GM12878 (cell line): ENCODE measurements at regions not wholly inside any gene's neighbourhood (a gene's known extent, or its start where the extent isn't known, plus 50 kb on each side); places are given as distances from the start of the nearest gene placed in this dataset.

Experiments
- CHD2 ChIP-seq: IDR thresholded peaks from 2 replicates; pipeline ENCODE4 v1.6.1; 2011; ENCODE audit warnings: low read depth, low read length, improper control_type of control experiment, borderline replicate concordance
- CREB1 ChIP-seq: IDR thresholded peaks from 2 replicates; pipeline ENCODE4 v1.6.1; 2012; ENCODE audit warnings: low read depth, mild to moderate bottlenecking, inconsistent platforms
- CTCF ChIP-seq, 3 experiments: IDR thresholded peaks in 2 of 3; conservative IDR thresholded peaks in 1 of 3; 2 replicates each; pipeline ENCODE4 v1.5.1; 2011; ENCODE audit warnings: low read depth in 3 of 3, low read length in 3 of 3, mild to moderate bottlenecking in 3 of 3, control low read depth in 2 of 3, moderate library complexity in 2 of 3, inconsistent platforms in 1 of 3, mixed read lengths in 1 of 3; ENCODE audit not compliant: control insufficient read depth in 2 of 3, insufficient read depth in 1 of 3; ENCODE audit errors: extremely low read depth in 1 of 3
- GABPA ChIP-seq: IDR thresholded peaks from 2 replicates; pipeline ENCODE4 v1.6.1; 2014; ENCODE audit warnings: antibody characterized with exemption, low read depth, mild to moderate bottlenecking, inconsistent platforms
- HSF1 ChIP-seq: fragments of 150-350 bp; IDR thresholded peaks from 2 replicates; pipeline ENCODE4 v1.6.1; 2014; ENCODE audit warnings: mild to moderate bottlenecking, low read depth, low read length
- IKZF1 ChIP-seq: fragments of 450-650 bp; conservative IDR thresholded peaks from 2 replicates; pipeline ENCODE4 v1.6.1; 2017; ENCODE audit warnings: antibody characterized with exemption, mild to moderate bottlenecking
- KLF5 ChIP-seq: fragments of 450-650 bp; IDR thresholded peaks from 2 replicates; pipeline ENCODE4 v1.6.1; 2014; ENCODE audit warnings: mild to moderate bottlenecking; ENCODE audit not compliant: partially characterized antibody
- MEF2A ChIP-seq: IDR thresholded peaks from 2 replicates; pipeline ENCODE4 v1.6.1; 2011; ENCODE audit warnings: low read depth, mild to moderate bottlenecking, low read length, moderate library complexity; ENCODE audit not compliant: insufficient read depth
- NR2F1 ChIP-seq: fragments of 450-650 bp; conservative IDR thresholded peaks from 2 replicates; pipeline ENCODE4 v1.6.1; 2017; ENCODE audit warnings: mild to moderate bottlenecking
- PAX5 ChIP-seq: IDR thresholded peaks from 2 replicates; pipeline ENCODE4 v1.6.1; 2011; ENCODE audit warnings: low read depth, low read length, borderline replicate concordance
- PML ChIP-seq: IDR thresholded peaks from 2 replicates; pipeline ENCODE4 v1.6.1; 2012; ENCODE audit warnings: low read length, inconsistent platforms
- POU2F2 ChIP-seq: IDR thresholded peaks from 3 replicates; pipeline ENCODE4 v1.6.1; 2011; ENCODE audit warnings: low read depth, mild to moderate bottlenecking, low read length, borderline replicate concordance
- RAD21 ChIP-seq: IDR thresholded peaks from 2 replicates; pipeline ENCODE4 v1.6.1; 2011; ENCODE audit warnings: mild to moderate bottlenecking, low read depth, low read length, moderate library complexity; ENCODE audit not compliant: insufficient read depth
- RCOR1 ChIP-seq: conservative IDR thresholded peaks from 2 replicates; pipeline ENCODE4 v1.6.1; 2012; ENCODE audit warnings: low read depth, low read length, improper control_type of control experiment
- RFX5 ChIP-seq: IDR thresholded peaks from 2 replicates; pipeline ENCODE4 v1.6.1; 2011; ENCODE audit warnings: low read depth, low read length, improper control_type of control experiment
- SIN3A ChIP-seq: IDR thresholded peaks from 2 replicates; pipeline ENCODE4 v1.6.1; 2012; ENCODE audit warnings: low read depth, low read length, improper control_type of control experiment
- SP1 ChIP-seq: IDR thresholded peaks from one replicate; pipeline ENCODE4 v1.6.1; 2011; ENCODE audit warnings: low read depth, low read length
- SPI1 ChIP-seq: IDR thresholded peaks from 2 replicates; pipeline ENCODE4 v1.6.1; 2011; ENCODE audit warnings: low read depth, mild to moderate bottlenecking, low read length, moderate library complexity, borderline replicate concordance; ENCODE audit not compliant: insufficient read depth
- TCF3 ChIP-seq: IDR thresholded peaks from 2 replicates; pipeline ENCODE4 v1.6.1; 2012; ENCODE audit warnings: low read depth, mild to moderate bottlenecking, low read length, borderline replicate concordance; ENCODE audit not compliant: insufficient read depth
- ZNF24 ChIP-seq: fragments of 450-650 bp; IDR thresholded peaks from 2 replicates; pipeline ENCODE4 v1.6.1; 2017; ENCODE audit warnings: antibody characterized with exemption, mild to moderate bottlenecking
- TF ChIP-seq, protein P1 (sequence below): IDR thresholded peaks from 2 replicates; pipeline ENCODE4 v1.6.1; 2012; ENCODE audit warnings: low read depth, low read length, improper control_type of control experiment
- TF ChIP-seq, protein P2 (sequence below): fragments of 450-650 bp; formaldehyde crosslinking; IDR thresholded peaks from 2 replicates; pipeline ENCODE4 v1.4.0; 2022; ENCODE audit warnings: mild to moderate bottlenecking, moderate library complexity

DNA sequence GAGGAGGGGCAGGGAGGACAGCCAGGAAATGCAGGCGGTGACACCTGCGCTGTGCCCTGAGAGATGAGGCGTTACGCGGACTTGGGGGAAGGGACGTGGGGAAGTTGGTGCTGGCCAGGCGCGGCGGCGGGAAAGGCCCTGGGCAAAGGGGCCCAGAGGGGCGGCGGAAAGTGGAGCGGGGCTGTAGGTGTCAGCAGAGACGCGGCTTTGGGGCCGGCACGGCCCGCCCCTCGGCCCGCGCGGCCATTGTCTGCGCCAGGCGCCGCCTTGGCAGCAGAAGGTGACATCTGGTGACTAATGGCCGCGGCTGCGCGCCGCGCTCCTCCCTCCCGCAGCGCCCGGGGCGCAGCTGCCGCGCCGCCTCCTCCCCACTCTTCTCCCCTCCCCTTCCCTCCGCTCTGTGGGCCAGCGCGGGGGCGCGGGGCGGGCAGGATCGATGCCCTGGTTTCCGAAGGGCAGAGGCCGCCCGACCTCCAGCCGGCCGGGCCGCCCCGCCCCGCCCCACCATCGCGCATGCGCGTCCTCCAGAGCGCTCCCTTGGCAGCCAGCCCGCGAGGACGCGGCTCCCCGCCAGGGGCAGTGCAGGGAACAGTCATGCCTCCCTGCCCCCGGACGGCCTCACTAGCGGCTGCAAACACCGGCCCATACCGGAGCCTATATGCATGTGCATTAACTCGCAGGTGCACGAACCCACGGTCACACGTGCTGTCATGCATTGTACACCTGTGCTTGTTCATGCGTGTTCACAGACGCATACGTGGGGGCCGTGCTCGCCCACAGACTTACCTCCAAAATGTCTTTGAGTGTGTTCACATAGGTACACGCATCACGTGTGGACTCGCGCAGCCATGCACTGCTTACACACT, 269.6 kb downstream of the RPS24 start (continued):
- TF ChIP-seq PML (peak; percentile 47; the same call in 1 of the 2 replicates), CREB1 (no peak; the same call in 1 of the 2 replicates), SPI1 (0 out of 2 replicates have a peak, but pooled peaks have one; percentile 2), MEF2A (no peak), HSF1 (no peak), RFX5 (0 out of 2 replicates have a peak, but pooled peaks have one; percentile 11), SP1 (peak; percentile 7), CHD2 (peak; percentile 80), IKZF1 (peak; percentile 89), CTCF (IDR thresholded peaks at IDR 0.05 in 2 of 3, conservative IDR thresholded peaks at IDR 0.05 in 1 of 3; ENCODE audit: control insufficient read depth in 2 of 3, extremely low read depth in 1 of 3, insufficient read depth in 1 of 3, low read depth in 3 of 3, low read length in 3 of 3) (peak; percentile 72 to 79 (median 78)), ZNF24 (no peak), TCF3 (peak; percentile 64), POU2F2 (peak; percentile 60; the same call in 2 of the 3 replicates), SIN3A (no peak), RAD21 (peak; percentile 32; the same call in 1 of the 2 replicates), KLF5 (peak; percentile 44), GABPA (no peak), RCOR1 (peak; percentile 77; the same call in 1 of the 2 replicates), NR2F1 (peak; percentile 90), PAX5 (peak; percentile 99)
- TF ChIP-seq, protein P1, sequence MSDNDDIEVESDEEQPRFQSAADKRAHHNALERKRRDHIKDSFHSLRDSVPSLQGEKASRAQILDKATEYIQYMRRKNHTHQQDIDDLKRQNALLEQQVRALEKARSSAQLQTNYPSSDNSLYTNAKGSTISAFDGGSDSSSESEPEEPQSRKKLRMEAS: peak; percentile 20; the same call in 1 of the 2 replicates
- TF ChIP-seq, protein P2, sequence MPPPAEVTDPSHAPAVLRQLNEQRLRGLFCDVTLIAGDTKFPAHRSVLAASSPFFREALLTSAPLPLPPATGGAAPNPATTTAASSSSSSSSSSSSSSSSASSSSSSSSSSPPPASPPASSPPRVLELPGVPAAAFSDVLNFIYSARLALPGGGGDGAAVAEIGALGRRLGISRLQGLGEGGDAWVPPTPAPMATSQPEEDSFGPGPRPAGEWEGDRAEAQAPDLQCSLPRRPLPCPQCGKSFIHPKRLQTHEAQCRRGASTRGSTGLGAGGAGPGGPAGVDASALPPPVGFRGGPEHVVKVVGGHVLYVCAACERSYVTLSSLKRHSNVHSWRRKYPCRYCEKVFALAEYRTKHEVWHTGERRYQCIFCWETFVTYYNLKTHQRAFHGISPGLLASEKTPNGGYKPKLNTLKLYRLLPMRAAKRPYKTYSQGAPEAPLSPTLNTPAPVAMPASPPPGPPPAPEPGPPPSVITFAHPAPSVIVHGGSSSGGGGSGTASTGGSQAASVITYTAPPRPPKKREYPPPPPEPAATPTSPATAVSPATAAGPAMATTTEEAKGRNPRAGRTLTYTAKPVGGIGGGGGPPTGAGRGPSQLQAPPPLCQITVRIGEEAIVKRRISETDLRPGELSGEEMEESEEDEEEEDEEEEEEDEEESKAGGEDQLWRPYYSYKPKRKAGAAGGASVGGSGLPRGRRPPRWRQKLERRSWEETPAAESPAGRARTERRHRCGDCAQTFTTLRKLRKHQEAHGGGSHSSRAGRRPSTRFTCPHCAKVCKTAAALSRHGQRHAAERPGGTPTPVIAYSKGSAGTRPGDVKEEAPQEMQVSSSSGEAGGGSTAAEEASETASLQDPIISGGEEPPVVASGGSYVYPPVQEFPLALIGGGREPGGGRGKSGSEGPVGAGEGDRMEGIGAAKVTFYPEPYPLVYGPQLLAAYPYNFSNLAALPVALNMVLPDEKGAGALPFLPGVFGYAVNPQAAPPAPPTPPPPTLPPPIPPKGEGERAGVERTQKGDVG (CRISPR knock-in tag): no peak
